NCI-H446 treated with DMSO at 0.1 percent for 48 hours (cell line): ENCODE measurements at regions not wholly inside any gene's neighbourhood (a gene's known extent, or its start where the extent isn't known, plus 50 kb on each side); places are given as distances from the start of the nearest gene placed in this dataset.

Experiments used
- DNase-seq: peaks from one replicate; lab custom pipeline; 2025; lab: John Stamatoyannopoulos, UW

GRCh38 chr17:70797166-70797565, 627.8 kb downstream of the KCNJ2 start:
- DNase-seq = no peak

- DNase-seq = no peak
Observed at GRCh38 chr17:70804161-70804560, 634.8 kb downstream of the KCNJ2 start.

GRCh38 chr17:70808596-70808995, 639.3 kb downstream of the KCNJ2 start:
- no peak for DNase-seq

GRCh38 chr17:70810609-70811008, 641.3 kb downstream of the KCNJ2 start:
- DNase-seq = no peak

DNA sequence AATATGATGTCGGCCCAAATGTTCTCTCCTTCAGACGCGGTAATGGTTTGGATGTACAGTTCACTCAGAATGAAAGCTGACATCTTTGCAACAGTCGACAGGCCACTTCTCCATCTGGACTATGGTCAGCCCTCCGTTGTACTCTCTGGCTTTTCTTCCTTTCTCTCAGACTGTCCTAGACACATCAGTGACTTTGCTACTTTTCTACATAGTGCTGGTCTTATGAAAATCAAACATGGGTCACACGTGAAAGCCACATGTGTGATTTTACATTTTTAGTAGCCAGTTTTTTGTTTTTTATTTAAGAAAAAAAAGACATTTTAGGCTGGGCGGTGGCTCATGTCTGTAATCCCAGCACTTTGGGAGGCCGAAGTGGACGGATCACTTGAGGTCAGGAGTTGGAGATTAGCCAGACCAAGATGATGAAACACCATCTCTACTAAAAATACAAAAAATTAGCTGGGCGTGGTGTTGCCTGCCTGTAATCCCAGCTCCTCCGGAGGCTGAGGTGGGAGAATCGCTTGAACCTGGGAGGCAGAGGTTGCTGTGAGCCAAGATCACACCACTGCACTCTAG, 644.1 kb downstream of the KCNJ2 start:
- DNase-seq = no peak

DNA sequence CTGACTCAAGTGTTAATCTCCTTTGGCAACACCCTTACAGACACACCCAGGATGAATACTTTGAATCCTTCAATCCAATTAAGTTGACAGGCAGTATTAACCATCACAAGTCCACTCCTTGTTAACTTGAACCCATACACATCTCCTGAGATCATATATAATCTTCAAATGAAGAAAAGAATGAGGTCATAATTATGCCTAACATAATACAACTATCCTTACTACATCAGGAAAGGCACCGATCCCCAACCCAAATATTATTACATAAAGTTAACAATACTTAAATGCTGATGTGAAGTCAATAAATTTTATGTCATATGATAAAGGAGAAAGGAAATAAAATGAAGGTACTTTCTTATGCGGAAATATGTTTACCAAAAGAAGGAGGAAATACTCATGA, 649.9 kb downstream of the KCNJ2 start:
- no peak for DNase-seq

DNA sequence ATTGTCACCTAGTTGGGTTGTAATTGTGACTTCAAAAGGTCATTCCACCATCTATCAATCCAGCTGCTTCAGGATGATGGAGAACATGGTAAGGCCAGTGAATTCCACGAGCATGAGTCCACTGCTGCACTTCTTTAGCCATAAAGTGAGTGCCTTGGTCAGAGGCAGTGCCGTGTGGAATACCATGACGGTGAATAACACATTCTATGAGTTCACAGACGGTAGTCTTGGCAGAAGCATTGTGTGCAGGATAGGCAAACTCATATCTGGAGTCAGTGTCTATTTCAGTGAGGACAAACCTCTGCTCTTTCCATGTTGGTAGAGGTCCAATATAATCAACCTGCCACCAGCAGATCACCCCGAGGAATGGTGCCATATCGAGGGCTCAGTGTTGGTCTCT, 650.9 kb downstream of the KCNJ2 start:
- no peak for DNase-seq

DNA sequence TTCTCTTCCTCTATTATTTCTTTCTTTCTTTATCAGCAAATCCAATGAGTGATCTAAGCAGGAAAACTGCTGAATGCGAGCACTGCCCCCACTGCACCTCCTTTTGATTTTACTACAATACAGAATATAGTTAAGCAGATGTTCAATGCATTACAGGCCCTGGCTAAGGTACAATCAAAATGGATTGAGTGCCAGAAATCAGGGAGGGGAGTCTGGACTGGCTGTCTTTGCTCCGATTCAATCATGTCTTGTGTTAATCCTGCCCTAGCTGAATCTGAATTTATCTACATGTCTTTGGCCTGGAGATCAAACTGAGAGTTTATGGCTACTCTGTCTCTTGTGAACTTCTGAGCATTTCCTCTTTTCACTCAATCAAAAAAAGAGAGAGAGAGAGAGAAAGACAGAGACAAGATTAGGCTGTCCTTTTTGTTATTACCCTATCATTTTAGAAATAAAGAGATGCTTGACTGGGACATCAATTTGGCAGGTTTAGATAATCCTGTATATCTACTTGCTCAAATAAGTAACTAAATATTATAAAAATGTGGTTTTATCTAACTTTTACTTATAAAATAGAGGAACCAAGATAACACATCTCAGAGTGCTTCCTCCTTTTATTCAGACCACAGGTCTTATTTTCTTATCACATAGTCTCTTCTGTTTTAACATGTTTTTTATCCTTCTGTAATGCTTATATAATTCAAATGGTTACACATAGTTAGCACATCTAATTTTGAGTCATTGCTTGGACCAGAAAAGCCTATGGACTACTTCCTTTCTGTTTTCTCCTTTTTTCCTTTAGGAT, 656.2 kb downstream of the KCNJ2 start:
- peak; percentile 57 for DNase-seq

- no peak for DNase-seq
Observed at GRCh38 chr17:70829876-70830275, 660.5 kb downstream of the KCNJ2 start.

DNA sequence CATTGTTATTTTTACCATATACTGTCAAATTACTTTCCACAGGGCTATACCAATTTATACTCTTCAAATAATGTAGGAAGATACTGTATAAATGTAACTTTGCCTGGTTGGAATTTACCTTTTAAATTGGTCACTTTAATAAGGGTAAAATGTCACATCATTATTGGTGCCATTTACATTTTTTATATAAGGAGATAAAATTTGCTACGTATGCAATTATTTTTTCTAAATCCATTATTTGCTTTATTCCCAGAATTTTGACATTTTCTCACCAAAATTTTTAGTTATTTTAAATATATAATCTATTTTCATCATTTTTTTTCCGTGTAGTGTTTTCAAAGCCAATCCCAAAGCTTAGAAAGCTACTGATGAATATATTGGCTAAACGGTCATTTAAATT, 664.7 kb downstream of the KCNJ2 start:
- no peak for DNase-seq

DNA sequence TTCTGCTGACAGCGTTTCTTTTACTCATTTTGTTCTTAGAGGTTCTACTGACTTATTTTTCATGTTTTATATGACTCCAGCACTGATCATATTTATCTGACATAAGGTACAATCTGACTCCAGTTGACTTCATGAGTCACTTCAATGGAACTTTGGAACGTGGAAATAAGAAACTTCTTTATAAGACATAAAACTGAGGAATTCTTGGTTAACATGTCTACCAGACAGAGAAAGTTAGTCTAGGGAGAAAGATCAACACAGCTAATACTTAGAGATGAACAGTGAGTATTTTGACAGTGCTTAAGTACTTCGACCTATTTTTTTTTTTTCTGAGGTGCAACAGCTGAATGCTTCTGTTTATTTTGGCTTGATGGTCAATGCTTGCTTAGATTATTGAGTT, 679.5 kb downstream of the KCNJ2 start:
- no peak for DNase-seq

DNA sequence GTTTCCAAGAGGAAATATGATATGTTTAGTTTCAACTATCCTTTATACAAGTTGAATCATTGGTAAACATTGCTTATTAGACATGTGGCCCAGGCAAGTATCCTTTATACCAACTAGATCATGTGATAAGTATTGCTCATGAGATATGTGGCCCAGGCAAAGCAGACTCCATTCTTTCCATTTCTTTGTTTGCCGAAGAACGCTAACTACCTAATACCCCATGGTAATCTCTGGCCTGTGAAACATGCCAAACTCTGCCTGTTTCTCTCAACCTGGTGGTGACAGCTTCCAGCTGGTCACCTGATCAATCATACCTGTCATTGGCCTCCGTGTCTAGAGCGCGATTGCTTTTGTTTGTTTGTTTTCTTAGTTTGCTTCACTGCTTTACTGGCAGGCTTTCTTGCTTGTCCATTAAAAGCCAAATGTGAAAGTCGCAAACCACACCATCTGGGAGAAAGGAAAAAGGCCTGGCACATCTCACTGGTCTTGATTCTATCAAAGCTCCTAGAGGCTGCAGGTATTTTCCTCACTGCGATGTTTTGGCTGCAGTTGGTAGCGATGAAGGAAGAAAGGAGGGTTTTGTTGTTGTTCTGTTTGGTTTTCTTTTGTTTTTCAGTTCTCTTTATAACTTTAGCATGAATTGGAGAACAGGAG, 686.2 kb downstream of the KCNJ2 start:
- DNase-seq = peak; percentile 67

GRCh38 chr17:70857351-70857750, 688.0 kb downstream of the KCNJ2 start:
- DNase-seq = no peak

DNA sequence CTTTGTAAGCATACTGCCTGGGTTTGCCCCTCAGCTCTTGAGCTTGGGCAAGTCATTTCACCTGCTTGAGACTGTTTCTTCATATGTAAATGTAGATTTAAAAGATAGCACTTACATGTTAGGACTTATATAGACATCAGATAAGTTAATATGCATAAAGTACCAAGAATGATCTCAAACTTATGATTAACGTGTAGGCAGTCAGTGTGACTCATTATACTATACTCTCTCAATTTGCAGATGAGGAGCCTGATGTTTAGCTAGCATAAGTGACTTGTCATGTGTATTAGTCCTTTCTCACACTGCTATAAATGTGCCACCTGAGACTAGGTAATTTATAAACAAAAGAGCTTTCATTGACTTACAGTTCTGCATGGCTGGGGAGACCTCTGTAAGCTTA, 690.5 kb downstream of the KCNJ2 start:
- no peak for DNase-seq

- no peak for DNase-seq
Observed at GRCh38 chr17:70862295-70862694, 693.0 kb downstream of the KCNJ2 start.

- DNase-seq = no peak
Observed at GRCh38 chr17:70863436-70864248, 694.3 kb downstream of the KCNJ2 start.

DNA sequence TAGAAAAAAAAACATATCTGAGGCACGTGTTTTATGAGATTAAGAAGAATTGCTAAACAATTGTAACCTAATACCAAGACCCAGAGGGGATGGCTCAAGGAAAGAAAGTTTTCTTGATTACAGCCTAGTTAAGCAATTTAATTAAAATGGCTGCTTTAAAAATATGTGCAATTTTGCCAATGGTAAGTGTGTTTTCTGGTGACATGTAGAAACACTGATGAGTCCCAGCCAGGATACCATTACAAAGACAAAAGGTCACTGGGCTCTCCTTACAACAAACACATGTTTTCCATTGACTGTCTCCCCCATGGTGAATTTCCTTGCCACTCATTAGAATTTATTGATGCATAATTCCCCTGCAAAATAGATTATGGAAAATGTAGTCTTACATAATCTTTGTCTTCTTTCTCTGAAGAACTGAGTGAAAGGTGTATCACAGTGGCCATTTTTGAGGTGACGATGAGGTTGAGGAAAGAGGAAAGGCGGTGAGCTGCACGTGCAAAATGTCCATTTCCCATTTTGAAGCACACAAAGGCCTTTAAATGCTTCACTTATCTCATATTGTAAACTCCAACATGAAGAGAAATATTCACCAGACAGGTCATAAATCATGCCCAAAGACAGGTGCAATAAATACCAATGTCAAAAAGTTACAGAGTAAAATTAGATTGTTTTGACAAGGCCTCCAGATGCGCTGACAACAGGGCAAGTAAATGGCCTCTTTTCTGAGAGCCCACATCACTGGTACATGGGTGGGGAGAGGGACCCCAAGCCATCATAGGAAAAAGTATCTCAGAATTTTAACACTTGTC, 696.9 kb downstream of the KCNJ2 start:
- no peak for DNase-seq

DNA sequence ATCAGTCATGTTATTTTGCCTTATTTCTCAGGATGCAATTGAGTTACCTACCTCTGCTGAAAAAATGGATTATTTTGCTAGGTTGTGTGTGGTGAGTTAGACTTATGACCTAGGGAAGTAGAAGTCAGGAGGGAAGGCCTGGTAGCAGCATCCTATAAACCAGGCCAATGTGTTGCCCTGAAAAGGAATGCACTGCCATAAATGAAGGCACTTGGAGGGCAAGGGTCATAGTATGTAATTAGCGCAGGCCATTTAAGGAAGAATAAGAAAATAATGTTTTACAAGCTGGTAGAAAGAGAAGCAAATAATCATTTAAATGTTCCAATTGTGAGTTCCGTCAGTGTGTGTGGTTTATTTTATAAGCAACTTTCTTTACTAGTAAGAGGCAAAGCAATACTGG, 698.8 kb downstream of the KCNJ2 start:
- DNase-seq = no peak

DNA sequence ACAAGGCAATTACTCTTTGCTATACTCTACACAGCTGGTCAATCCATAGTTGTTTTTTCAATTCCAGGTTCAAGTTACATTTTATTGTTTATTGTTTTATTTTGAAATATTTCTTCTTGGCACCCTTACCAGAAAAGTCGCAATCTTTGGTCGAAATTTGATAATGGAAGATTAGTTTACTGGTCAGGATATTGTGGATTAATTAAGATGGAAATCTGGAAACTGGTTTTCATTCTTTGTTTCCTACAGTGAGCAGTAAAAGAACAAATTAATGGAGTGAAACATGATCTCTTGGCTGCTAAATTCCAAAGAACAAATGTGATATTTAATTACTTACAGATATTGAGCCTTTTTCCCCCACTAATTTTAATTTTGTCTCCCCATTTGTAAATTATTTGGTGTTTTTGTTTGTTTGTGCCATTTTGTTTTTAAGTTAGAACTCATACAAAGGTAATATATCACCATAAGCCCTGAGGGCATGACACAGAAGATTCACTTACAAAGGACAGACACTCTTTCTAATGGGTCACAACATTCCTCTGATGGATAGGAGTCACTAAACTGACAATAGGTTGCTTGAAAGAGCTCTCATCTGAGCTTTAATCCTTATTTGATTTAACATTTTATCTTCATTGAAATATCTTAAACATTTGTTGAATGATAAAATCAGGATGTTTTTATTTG, 700.2 kb downstream of the KCNJ2 start:
- no peak for DNase-seq

DNA sequence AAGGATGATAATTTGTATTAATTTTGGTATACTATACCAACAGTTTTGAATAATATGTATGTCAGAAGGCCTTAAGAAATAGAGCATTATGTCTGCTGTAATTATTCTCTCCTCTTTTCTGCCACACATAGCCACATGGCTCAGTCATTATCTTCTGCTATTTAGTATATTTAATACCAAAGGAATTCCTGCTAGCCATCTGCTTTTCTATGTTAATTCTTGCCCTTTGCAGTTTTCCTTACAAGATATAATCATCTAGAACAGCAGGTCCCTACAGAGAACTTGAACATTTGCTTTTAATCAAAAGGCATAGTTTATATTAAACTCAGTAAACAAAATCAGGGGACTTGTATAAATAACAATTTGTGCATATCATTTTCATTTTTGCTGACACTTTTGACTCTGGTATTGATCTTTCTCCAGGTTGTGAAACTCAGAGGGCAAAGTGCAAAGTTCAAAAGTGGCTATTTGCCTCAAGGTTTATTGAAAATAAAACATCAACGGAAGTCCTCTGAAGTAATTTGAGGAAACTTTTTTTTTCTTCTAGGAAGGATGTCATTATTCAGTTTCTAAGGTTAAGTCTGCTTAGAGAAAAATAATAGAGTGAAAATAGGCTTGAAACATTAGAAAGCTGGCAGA, 702.0 kb downstream of the KCNJ2 start:
- DNase-seq = no peak

DNA sequence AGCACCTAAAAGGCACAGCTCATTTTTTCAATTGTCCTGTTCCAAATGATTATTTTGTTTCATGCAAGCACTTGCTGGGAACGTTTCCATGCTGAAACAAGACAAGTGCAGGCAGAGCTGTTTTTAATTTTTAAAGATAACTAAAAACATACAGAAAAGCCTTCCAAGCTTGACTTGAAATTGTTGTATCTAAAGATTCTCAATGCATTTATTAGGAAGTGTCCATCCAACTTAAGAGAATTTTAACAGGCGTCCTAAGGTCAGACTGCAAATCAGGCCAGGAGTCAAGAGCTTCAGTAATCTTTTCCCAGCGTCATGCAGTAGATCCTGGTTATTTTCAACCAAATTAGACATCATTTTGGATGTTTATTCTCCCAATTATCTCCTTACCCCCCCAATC, 702.8 kb downstream of the KCNJ2 start:
- no peak for DNase-seq
